HL-60 (cell line): ENCODE measurements at regions not wholly inside any gene's neighbourhood (a gene's known extent, or its start where the extent isn't known, plus 50 kb on each side); places are given as distances from the start of the nearest gene placed in this dataset.

Experiments
- GABPA ChIP-seq: IDR thresholded peaks from 2 replicates; pipeline ENCODE4 v1.6.1; 2012; ENCODE audit warnings: low read depth
- POLR2AphosphoS5 ChIP-seq: IDR thresholded peaks from 2 replicates; pipeline ENCODE4 v1.6.1; 2012; ENCODE audit warnings: low read depth
- TF ChIP-seq, protein P1 (sequence below): IDR thresholded peaks from one replicate; pipeline ENCODE4 v1.5.1; 2011; ENCODE audit warnings: low read length, control low read depth, inconsistent platforms; ENCODE audit not compliant: insufficient read depth
- TF ChIP-seq, protein P2 (sequence below): IDR thresholded peaks from 2 replicates; pipeline ENCODE4 v1.6.1; 2012; ENCODE audit warnings: low read depth; ENCODE audit not compliant: insufficient replicate concordance

DNA sequence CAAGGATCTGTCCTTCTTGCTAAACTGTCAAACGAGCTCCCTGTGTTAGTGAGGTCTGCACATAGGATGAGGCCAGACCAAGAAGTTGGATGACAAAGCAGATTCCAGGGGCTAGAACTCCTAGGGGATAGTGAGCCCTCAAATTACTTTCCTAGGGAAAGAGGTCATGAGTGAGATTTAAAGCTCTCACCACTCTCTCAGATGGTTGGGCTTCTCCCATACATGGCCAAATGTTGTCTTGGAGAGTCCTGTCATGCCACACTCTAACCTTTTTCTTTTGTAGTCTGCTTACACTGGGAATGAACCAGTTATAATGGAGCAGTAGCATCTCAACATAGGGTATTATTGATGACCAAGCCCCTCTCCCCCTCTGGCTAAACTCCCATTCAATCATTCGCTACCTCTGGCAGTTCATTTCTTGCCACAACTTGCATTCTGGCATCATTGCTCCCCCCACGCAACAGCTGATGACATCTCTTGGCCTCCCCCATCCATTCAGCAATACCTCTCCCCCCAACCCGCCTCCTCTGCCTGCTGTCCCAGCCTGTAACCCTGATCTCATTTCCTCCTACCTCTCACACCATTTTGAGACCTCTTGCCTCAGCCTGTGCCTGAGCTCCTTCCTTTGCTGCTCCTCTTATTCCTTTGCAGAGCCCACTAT is 64.7 kb upstream of the CISTR start:
- TF ChIP-seq, protein P1, sequence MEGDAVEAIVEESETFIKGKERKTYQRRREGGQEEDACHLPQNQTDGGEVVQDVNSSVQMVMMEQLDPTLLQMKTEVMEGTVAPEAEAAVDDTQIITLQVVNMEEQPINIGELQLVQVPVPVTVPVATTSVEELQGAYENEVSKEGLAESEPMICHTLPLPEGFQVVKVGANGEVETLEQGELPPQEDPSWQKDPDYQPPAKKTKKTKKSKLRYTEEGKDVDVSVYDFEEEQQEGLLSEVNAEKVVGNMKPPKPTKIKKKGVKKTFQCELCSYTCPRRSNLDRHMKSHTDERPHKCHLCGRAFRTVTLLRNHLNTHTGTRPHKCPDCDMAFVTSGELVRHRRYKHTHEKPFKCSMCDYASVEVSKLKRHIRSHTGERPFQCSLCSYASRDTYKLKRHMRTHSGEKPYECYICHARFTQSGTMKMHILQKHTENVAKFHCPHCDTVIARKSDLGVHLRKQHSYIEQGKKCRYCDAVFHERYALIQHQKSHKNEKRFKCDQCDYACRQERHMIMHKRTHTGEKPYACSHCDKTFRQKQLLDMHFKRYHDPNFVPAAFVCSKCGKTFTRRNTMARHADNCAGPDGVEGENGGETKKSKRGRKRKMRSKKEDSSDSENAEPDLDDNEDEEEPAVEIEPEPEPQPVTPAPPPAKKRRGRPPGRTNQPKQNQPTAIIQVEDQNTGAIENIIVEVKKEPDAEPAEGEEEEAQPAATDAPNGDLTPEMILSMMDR = no peak
- TF ChIP-seq POLR2AphosphoS5 (no peak), GABPA (no peak)
- TF ChIP-seq, protein P2, sequence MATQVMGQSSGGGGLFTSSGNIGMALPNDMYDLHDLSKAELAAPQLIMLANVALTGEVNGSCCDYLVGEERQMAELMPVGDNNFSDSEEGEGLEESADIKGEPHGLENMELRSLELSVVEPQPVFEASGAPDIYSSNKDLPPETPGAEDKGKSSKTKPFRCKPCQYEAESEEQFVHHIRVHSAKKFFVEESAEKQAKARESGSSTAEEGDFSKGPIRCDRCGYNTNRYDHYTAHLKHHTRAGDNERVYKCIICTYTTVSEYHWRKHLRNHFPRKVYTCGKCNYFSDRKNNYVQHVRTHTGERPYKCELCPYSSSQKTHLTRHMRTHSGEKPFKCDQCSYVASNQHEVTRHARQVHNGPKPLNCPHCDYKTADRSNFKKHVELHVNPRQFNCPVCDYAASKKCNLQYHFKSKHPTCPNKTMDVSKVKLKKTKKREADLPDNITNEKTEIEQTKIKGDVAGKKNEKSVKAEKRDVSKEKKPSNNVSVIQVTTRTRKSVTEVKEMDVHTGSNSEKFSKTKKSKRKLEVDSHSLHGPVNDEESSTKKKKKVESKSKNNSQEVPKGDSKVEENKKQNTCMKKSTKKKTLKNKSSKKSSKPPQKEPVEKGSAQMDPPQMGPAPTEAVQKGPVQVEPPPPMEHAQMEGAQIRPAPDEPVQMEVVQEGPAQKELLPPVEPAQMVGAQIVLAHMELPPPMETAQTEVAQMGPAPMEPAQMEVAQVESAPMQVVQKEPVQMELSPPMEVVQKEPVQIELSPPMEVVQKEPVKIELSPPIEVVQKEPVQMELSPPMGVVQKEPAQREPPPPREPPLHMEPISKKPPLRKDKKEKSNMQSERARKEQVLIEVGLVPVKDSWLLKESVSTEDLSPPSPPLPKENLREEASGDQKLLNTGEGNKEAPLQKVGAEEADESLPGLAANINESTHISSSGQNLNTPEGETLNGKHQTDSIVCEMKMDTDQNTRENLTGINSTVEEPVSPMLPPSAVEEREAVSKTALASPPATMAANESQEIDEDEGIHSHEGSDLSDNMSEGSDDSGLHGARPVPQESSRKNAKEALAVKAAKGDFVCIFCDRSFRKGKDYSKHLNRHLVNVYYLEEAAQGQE = no peak
